IMR-90 (cell line): ENCODE measurements at regions not wholly inside any gene's neighbourhood (a gene's known extent, or its start where the extent isn't known, plus 50 kb on each side); places are given as distances from the start of the nearest gene placed in this dataset.

Experiments
- ATAC-seq: fragments of 200-7000 bp; cut with Tn5 transposase; 2 replicates; pipeline ENCODE4 v1.9.1; 2020; ENCODE audit warnings: low read depth, mild to moderate bottlenecking, moderate library complexity
- BruUV-seq: library from RNA; stranded (reverse); fragments of 400-500 nt; replicated peaks from 2 replicates; lab custom pipeline; 2021; lab: Mats Ljungman, UMichigan
- CTCF ChIA-PET: fragments of 300-600 bp; formaldehyde crosslinking; extraction: SDS; loops from one replicate; lab custom pipeline; 2021; ENCODE audit warnings: antibody characterized with exemption; lab: Yijun Ruan, JAX
- POLR2A ChIA-PET: fragments of 300-600 bp; sonication (Branson Sonifier 250); formaldehyde crosslinking; loops from one replicate; lab custom pipeline; 2022; ENCODE audit warnings: antibody characterized with exemption; ENCODE audit not compliant: unreplicated experiment; lab: Charles Lee
- DNase-seq: peaks from one replicate; pipeline ENCODE4 v3.0.0; 2013
- H2AFZ ChIP-seq: replicated peaks from 2 replicates; pipeline ENCODE3; 2013; ENCODE audit warnings: low read length, mild to moderate bottlenecking; ENCODE audit not compliant: poor library complexity
- H2AK5ac ChIP-seq: 2 replicates; pipeline ENCODE4 v1.6.1; 2013; ENCODE audit warnings: low read depth, low read length, inconsistent platforms
- H2AK9ac ChIP-seq: replicated peaks from 2 replicates; pipeline ENCODE3; 2013; ENCODE audit warnings: mild to moderate bottlenecking, low read depth, low read length, moderate library complexity; ENCODE audit not compliant: poor library complexity
- H2BK120ac ChIP-seq: 2 replicates; pipeline ENCODE4 v1.6.1; 2013; ENCODE audit warnings: low read depth, low read length, inconsistent platforms
- H2BK15ac ChIP-seq: 3 replicates; pipeline ENCODE4 v1.6.1; 2013; ENCODE audit warnings: low read depth, low read length, inconsistent platforms
- H2BK20ac ChIP-seq: 2 replicates; pipeline ENCODE4 v1.6.1; 2013; ENCODE audit warnings: low read depth, mild to moderate bottlenecking, inconsistent platforms, low read length, moderate library complexity
- H2BK5ac ChIP-seq: 2 replicates; pipeline ENCODE4 v1.6.1; 2013; ENCODE audit warnings: mild to moderate bottlenecking, low read depth, low read length, inconsistent platforms; ENCODE audit not compliant: poor library complexity, severe bottlenecking
- H3K14ac ChIP-seq: replicated peaks from 2 replicates; pipeline ENCODE4 v1.6.1; 2013; ENCODE audit warnings: low read depth, low read length, inconsistent platforms
- H3K18ac ChIP-seq: 2 replicates; pipeline ENCODE4 v1.6.1; 2013; ENCODE audit warnings: low read depth, low read length, control low read depth
- H3K23ac ChIP-seq: 2 replicates; pipeline ENCODE4 v1.6.1; 2013; ENCODE audit warnings: low read depth, low read length, inconsistent platforms
- H3K27ac ChIP-seq: 2 replicates; pipeline ENCODE4 v1.5.1; 2013; ENCODE audit warnings: mild to moderate bottlenecking, control low read depth, low read length; ENCODE audit not compliant: insufficient read depth
- H3K27me3 ChIP-seq: 2 replicates; pipeline ENCODE4 v1.6.1; 2013; ENCODE audit warnings: low read length; ENCODE audit not compliant: control insufficient read depth, insufficient read depth
- H3K36me3 ChIP-seq: 2 replicates; pipeline ENCODE4 v1.6.1; 2013; ENCODE audit warnings: low read length, mixed read lengths; ENCODE audit not compliant: control insufficient read depth, insufficient read depth
- H3K4ac ChIP-seq: 2 replicates; pipeline ENCODE4 v1.6.1; 2013; ENCODE audit warnings: low read depth, low read length, inconsistent platforms
- H3K4me1 ChIP-seq: 2 replicates; pipeline ENCODE4 v1.6.1; 2013; ENCODE audit warnings: low read length, mixed read lengths; ENCODE audit not compliant: control insufficient read depth, insufficient read depth
- H3K4me2 ChIP-seq: 2 replicates; pipeline ENCODE4 v1.6.1; 2013; ENCODE audit warnings: low read depth, mild to moderate bottlenecking, control low read depth, low read length, moderate library complexity
- H3K4me3 ChIP-seq: 2 replicates; pipeline ENCODE4 v1.5.1; 2013; ENCODE audit warnings: low read depth, mild to moderate bottlenecking, control low read depth, low read length, moderate library complexity; ENCODE audit not compliant: insufficient read depth
- H3K56ac ChIP-seq: 2 replicates; pipeline ENCODE4 v1.6.1; 2013; ENCODE audit warnings: low read length, inconsistent platforms; ENCODE audit not compliant: insufficient read depth; ENCODE audit errors: extremely low read depth
- H3K79me1 ChIP-seq, 2 experiments: 2 replicates each; pipeline ENCODE4 v1.6.1; 2013; ENCODE audit warnings: low read length in 2 of 2, inconsistent platforms in 1 of 2, low read depth in 1 of 2
- H3K9ac ChIP-seq: 2 replicates; pipeline ENCODE4 v1.6.1; 2013; ENCODE audit warnings: low read depth, low read length, control low read depth
- H3K9me1 ChIP-seq: 2 replicates; pipeline ENCODE4 v1.6.1; 2013; ENCODE audit warnings: low read length, inconsistent platforms; ENCODE audit not compliant: insufficient read depth
- H3K9me3 ChIP-seq: 2 replicates; pipeline ENCODE4 v1.6.1; 2013; ENCODE audit warnings: low read length; ENCODE audit not compliant: control insufficient read depth, insufficient read depth
- H4K20me1 ChIP-seq: 2 replicates; pipeline ENCODE4 v1.6.1; 2013; ENCODE audit warnings: low read length, inconsistent platforms; ENCODE audit not compliant: insufficient read depth
- H4K5ac ChIP-seq: 2 replicates; pipeline ENCODE4 v1.6.1; 2013; ENCODE audit warnings: mild to moderate bottlenecking, low read depth, low read length, control low read depth
- H4K8ac ChIP-seq, 2 experiments: 2 replicates each; pipeline ENCODE4 v1.6.1; 2013; ENCODE audit warnings: low read depth in 2 of 2, low read length in 2 of 2, control low read depth in 1 of 2, inconsistent platforms in 1 of 2
- H4K91ac ChIP-seq: 2 replicates; pipeline ENCODE4 v1.6.1; 2013; ENCODE audit warnings: low read depth, low read length, inconsistent platforms; ENCODE audit not compliant: insufficient read depth
- BHLHE40 ChIP-seq: fragments of 150-350 bp; IDR thresholded peaks from 2 replicates; pipeline ENCODE4 v1.6.1; 2016; ENCODE audit warnings: mild to moderate bottlenecking, low read depth, low read length
- CEBPB ChIP-seq: IDR thresholded peaks from 2 replicates; pipeline ENCODE4 v1.6.1; 2012; ENCODE audit warnings: low read depth, low read length, improper control_type of control experiment
- CHD1 ChIP-seq: IDR thresholded peaks from 2 replicates; pipeline ENCODE4 v1.6.1; 2012; ENCODE audit warnings: low read depth, low read length, improper control_type of control experiment
- FOS ChIP-seq: fragments of 150-350 bp; IDR thresholded peaks from 2 replicates; pipeline ENCODE4 v1.6.1; 2016; ENCODE audit warnings: low read depth, low read length
- MAZ ChIP-seq: IDR thresholded peaks from 2 replicates; pipeline ENCODE4 v1.6.1; 2012; ENCODE audit warnings: low read depth, mild to moderate bottlenecking, low read length, improper control_type of control experiment, moderate library complexity, borderline replicate concordance
- POLR2A ChIP-seq: IDR thresholded peaks from 2 replicates; pipeline ENCODE4 v1.6.1; 2012; ENCODE audit warnings: mild to moderate bottlenecking, low read depth, low read length
- RCOR1 ChIP-seq: IDR thresholded peaks from 2 replicates; pipeline ENCODE4 v1.6.1; 2012; ENCODE audit warnings: mild to moderate bottlenecking, low read length, improper control_type of control experiment; ENCODE audit not compliant: insufficient replicate concordance
- RFX5 ChIP-seq: IDR thresholded peaks from 2 replicates; pipeline ENCODE4 v1.8.0; 2012; ENCODE audit warnings: low read depth, mild to moderate bottlenecking, low read length, moderate library complexity
- WGBS, 2 experiments: methylation state at CpG; one replicate each; pipeline versions ENCODE4 v1.1.5 to v1.1.7; 2013; ENCODE audit warnings: missing lambda C conversion rate in 2 of 2; ENCODE audit not compliant: insufficient read length in 1 of 2; ENCODE audit errors: extremely low coverage in 2 of 2; 5-methylcytosine and 5-hydroxymethylcytosine counted together
- dilution Hi-C: fragments of 300-500 bp; cut with HindIII; formaldehyde crosslinking; loops from one replicate; pipeline ENCODE4 v1.14.3; 2018; ENCODE audit warnings: low sequenced_read_pairs; ENCODE audit not compliant: unreplicated experiment
- in situ Hi-C: fragments of 300-500 bp; cut with MboI; formaldehyde crosslinking; loops from 3 replicates; pipeline ENCODE4 v1.14.3; 2019; ENCODE audit warnings: low sequenced_read_pairs, inconsistent platforms, mixed read lengths
- intact Hi-C: fragments of 100-400 bp; cut with micrococcal nuclease; formaldehyde crosslinking; loops from 2 replicates; pipeline ENCODE4 v1.10.0; 2022
- TF ChIP-seq, protein P1 (sequence below): conservative IDR thresholded peaks from 2 replicates; pipeline ENCODE4 v1.5.1; 2012; ENCODE audit warnings: mild to moderate bottlenecking, low read depth, low read length, improper control_type of control experiment

DNA sequence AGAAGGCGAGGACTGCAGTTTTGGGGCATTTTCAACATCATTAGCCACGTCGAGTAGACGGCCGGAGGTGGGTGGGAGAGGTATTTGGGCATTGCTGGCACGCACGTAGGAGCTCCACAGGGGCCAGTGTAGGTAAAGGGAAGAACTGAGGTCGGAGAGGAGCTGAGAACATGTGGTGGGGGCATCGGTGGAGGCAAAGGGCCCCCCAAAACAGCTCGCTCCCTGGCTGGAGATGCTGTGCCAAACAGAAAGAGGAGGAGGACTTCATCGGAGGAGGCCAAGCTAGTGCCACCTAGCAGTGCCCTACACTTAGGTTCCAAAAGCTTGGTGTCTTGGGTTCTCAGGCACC lies 52.0 kb upstream of the PPP2R5C start:
- Histone ChIP-seq H3K4ac (no peak overlapping the region), H4K20me1 (no peaks in the 10 kb centered on the region), H2AK9ac (no peak overlapping the region), H3K4me2 (no peak overlapping the region), H3K36me3 (no peaks in the 10 kb centered on the region), H3K9ac (no peak overlapping the region), H4K8ac (no peak overlapping the region), H3K4me1 (0 out of 2 replicates have a peak, but pooled peaks cover 1% of the 10 kb centered on the region), H3K56ac (no peak overlapping the region), H3K79me1 (no peaks in the 10 kb centered on the region), H3K9me3 (peaks cover 3% of the 10 kb centered on the region), H2AK5ac (no peak overlapping the region), H2BK120ac (no peak overlapping the region), H3K9me1 (no peaks in the 10 kb centered on the region), H4K91ac (no peak overlapping the region), H2AFZ (no peak overlapping the region), H3K23ac (no peak overlapping the region), H3K27ac (no peak overlapping the region), H2BK15ac (no peak overlapping the region), H2BK20ac (no peak overlapping the region), H3K4me3 (no peak overlapping the region), H4K5ac (no peak overlapping the region), H3K14ac (no peak overlapping the region), H3K27me3 (peaks cover 14% of the 10 kb centered on the region; the same call in 1 of the 2 replicates), H3K18ac (no peak overlapping the region), H2BK5ac (no peak overlapping the region)
- BruUV-seq, result no TSS peak
- DNase-seq (no peak), ATAC-seq (no peak)
- in situ Hi-C loops, result no loop called here
- no peak for TF ChIP-seq CEBPB
- TF ChIP-seq POLR2A, result no peak
- TF ChIP-seq, protein P1, sequence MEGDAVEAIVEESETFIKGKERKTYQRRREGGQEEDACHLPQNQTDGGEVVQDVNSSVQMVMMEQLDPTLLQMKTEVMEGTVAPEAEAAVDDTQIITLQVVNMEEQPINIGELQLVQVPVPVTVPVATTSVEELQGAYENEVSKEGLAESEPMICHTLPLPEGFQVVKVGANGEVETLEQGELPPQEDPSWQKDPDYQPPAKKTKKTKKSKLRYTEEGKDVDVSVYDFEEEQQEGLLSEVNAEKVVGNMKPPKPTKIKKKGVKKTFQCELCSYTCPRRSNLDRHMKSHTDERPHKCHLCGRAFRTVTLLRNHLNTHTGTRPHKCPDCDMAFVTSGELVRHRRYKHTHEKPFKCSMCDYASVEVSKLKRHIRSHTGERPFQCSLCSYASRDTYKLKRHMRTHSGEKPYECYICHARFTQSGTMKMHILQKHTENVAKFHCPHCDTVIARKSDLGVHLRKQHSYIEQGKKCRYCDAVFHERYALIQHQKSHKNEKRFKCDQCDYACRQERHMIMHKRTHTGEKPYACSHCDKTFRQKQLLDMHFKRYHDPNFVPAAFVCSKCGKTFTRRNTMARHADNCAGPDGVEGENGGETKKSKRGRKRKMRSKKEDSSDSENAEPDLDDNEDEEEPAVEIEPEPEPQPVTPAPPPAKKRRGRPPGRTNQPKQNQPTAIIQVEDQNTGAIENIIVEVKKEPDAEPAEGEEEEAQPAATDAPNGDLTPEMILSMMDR, result no peak
- TF ChIP-seq MAZ, result no peak
- TF ChIP-seq FOS, result no peak
- no peak for TF ChIP-seq CHD1
- no peak for TF ChIP-seq BHLHE40
- TF ChIP-seq RFX5, result no peak
- no peak for TF ChIP-seq RCOR1
- dilution Hi-C loops, result no loop called here
- CTCF ChIA-PET, result no interaction called here
- POLR2A ChIA-PET, result no interaction called here
- intact Hi-C loops, result no loop called here
- WGBS, 2 experiments, result 73% methylated on average over 5 of the region's 11 CpGs; no CpG with 5 or more reads in 1 of the 2 experiments
